GM12874 (cell line): ENCODE measurements at regions not wholly inside any gene's neighbourhood (a gene's known extent, or its start where the extent isn't known, plus 50 kb on each side); places are given as distances from the start of the nearest gene placed in this dataset.

Experiments used
- TF ChIP-seq, protein P1 (sequence below): IDR thresholded peaks from 2 replicates; pipeline ENCODE4 v1.5.1; 2011; ENCODE audit warnings: low read depth, mild to moderate bottlenecking, control low read depth, low read length, moderate library complexity; ENCODE audit not compliant: insufficient read depth

GRCh38 chr7:40799-41750 lies 151.3 kb upstream of the FAM20C start:
- TF ChIP-seq, protein P1, sequence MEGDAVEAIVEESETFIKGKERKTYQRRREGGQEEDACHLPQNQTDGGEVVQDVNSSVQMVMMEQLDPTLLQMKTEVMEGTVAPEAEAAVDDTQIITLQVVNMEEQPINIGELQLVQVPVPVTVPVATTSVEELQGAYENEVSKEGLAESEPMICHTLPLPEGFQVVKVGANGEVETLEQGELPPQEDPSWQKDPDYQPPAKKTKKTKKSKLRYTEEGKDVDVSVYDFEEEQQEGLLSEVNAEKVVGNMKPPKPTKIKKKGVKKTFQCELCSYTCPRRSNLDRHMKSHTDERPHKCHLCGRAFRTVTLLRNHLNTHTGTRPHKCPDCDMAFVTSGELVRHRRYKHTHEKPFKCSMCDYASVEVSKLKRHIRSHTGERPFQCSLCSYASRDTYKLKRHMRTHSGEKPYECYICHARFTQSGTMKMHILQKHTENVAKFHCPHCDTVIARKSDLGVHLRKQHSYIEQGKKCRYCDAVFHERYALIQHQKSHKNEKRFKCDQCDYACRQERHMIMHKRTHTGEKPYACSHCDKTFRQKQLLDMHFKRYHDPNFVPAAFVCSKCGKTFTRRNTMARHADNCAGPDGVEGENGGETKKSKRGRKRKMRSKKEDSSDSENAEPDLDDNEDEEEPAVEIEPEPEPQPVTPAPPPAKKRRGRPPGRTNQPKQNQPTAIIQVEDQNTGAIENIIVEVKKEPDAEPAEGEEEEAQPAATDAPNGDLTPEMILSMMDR, result no peak

DNA sequence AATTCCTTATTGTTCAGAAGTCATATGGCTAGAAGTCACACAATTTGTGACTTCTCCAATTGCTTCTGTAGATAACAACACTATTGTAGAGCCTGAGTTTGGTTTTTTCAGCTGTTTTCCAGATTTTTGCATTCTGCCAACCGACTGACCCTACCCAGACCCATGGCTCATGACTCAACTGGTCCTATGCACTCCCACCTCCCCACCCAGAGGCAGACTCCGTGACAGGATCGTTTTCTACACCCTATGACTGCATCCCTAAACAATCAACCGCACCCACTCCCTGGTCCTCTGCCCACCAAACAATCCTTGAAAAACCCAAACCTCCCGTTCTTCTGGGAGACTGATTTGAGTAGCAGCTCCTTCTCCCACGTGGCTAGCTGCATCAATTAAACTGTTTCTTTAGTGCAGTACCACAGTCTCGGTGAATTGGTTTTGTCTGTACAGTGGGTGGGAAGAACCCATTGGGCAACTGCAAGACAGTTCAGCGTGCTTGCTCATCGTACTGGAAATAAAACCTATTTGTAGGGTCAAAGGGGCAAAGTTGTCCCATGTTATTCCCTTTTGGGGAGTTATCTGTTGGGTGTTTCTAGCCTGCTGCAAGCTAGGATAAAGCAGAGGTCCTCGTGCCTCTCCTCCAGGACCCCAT lies 150.3 kb upstream of the FAM20C start:
- TF ChIP-seq, protein P1, result no peak

DNA sequence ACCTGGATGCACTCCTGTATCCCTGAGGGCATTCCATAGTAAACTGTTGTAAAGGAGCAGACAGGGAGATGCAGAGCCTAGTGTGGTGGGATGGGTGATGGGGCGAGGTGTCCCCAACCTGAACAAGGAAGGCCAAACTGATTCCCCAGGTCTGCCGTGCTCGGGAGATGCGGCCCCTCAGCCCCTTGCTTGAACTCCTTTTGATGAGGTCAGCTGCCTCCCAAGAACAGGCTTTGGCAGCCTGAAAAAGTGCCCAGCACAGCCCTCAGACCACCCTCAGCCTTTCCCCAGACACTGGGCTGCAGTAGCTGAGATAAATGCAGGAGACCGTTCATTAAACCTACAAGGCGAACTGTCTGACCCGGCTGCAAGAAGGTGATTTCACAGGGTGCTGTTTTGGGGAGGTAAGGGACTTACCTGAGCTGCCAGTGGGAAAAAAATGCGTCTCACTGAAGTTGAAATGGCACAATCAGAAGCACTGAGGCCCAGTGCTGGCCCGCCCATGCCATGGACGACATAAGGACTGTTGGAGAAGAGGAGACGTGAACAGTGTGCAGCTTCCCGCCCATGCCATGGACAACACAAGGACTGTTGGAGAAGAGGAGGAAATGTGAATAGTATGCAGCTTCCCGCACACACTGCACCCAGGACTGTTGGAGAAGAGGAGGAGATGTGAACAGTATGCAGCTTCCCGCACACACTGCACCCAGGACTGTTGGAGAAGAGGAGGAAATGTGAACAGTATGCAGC lies 148.4 kb upstream of the FAM20C start:
- TF ChIP-seq, protein P1, result no peak

GRCh38 chr7:44541-44896 lies 147.9 kb upstream of the FAM20C start:
- TF ChIP-seq, protein P1, result no peak

DNA sequence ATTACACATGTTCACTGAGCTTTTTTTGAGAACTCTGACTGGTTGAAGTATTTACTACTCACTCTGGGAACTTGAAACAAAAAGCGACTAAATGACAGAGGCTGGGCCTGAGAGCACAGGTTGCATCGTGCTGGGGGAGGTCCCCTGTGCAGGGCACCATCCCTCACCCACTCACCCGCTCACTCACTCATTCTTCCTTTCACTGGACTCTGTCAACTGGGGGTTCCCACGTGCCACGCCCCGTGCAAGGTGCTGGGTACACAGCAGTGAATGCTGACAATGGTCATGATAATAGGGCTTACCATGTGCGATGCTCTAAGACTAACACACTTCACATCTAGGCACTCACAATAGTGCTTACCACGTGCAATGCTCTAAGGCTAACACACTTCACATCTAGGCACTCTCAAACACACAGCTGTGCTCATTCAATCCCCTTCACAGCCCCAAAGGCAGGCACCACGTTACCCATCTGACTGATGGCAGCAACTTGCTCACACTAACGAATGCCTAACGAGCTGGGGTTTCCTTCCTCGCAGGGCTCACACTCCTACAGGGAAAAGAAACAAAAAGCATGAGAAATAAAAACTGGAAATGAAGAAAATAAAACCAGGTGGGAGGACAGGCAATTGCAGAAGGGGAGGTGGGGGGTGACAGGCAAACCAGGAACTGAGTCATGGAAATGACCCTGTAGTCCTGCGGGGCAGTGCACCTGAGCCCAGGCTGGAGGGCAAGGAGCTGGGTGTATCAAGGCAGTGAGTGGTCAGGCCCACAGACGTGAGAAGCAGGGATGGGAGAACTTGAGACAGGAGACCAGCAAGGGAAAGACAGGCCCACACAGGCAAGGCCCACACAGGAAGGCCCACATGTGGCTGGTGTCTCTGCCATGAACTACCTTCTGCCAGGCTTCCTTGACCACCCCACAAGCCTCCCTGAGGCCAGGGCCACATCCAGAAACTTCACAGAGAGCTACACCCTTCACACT lies 147.0 kb upstream of the FAM20C start:
- TF ChIP-seq, protein P1, result no peak

- TF ChIP-seq, protein P1, result no peak
Measured at GRCh38 chr7:46123-46829, 146.1 kb upstream of the FAM20C start.
